Naive thymus-derived CD4-positive, alpha-beta T cell (primary cell): ENCODE measurements at regions not wholly inside any gene's neighbourhood (a gene's known extent, or its start where the extent isn't known, plus 50 kb on each side); places are given as distances from the start of the nearest gene placed in this dataset.

ENCODE experiments used
- ATAC-seq: fragments of 150-1000 bp; cut with Tn5 transposase; 2 replicates; pipeline ENCODE4 v1.10.0; 2021; ENCODE audit warnings: mild to moderate bottlenecking, moderate library complexity
- CTCF ChIA-PET: fragments of 350-600 bp; sonication (Branson Sonifier 250); formaldehyde crosslinking; loops from one replicate; lab custom pipeline; 2021; ENCODE audit warnings: antibody characterized with exemption; lab: Charles Lee
- POLR2A ChIA-PET: fragments of 350-600 bp; sonication (Branson Sonifier 250); formaldehyde crosslinking; loops from one replicate; lab custom pipeline; 2021; ENCODE audit warnings: antibody characterized with exemption, inconsistent platforms; lab: Charles Lee
- DNase-seq, 9 donors: peaks; one replicate each; pipeline versions ENCODE4 v3.0.0 to v3.0.0-alpha.2; 2020 to 2022; ENCODE audit warnings: mixed read lengths in 1 of 9
- H3K27ac ChIP-seq: one replicate; pipeline ENCODE4 v1.7.0; 2013; ENCODE audit warnings: mild to moderate bottlenecking, low read depth, low read length, moderate library complexity
- H3K27me3 ChIP-seq, 2 donors: one replicate each; pipeline ENCODE4 v1.7.0; 2013; ENCODE audit warnings: low read length in 2 of 2, mild to moderate bottlenecking in 2 of 2, moderate library complexity in 2 of 2; ENCODE audit not compliant: control insufficient read depth in 2 of 2, insufficient read depth in 2 of 2
- H3K36me3 ChIP-seq, 3 experiments: 1 replicate in 2 of 3; 2 replicates in 1 of 3; pipeline ENCODE4 v1.7.0; 2013; ENCODE audit warnings: low read length in 3 of 3, mild to moderate bottlenecking in 3 of 3, moderate library complexity in 1 of 3; ENCODE audit not compliant: insufficient read depth in 3 of 3, control insufficient read depth in 2 of 3
- H3K4me1 ChIP-seq, 2 donors: one replicate each; pipeline ENCODE4 v1.7.0; 2013; ENCODE audit warnings: low read length in 2 of 2, mild to moderate bottlenecking in 2 of 2, moderate library complexity in 1 of 2; ENCODE audit not compliant: control insufficient read depth in 2 of 2, insufficient read depth in 2 of 2
- H3K4me3 ChIP-seq: 2 replicates; pipeline ENCODE4 v1.7.0; 2013; ENCODE audit warnings: mild to moderate bottlenecking, low read length
- H3K9me3 ChIP-seq, 3 experiments: 1 replicate in 2 of 3; 2 replicates in 1 of 3; pipeline ENCODE4 v1.7.0; 2013; ENCODE audit warnings: low read length in 3 of 3; ENCODE audit not compliant: control insufficient read depth in 2 of 3
- H3K27ac Mint-ChIP-seq, 9 donors: one replicate each; pipeline ENCODE4 v1.8.0; 2020 to 2022; ENCODE audit warnings: mixed read lengths in 9 of 9, mild to moderate bottlenecking in 8 of 9, moderate library complexity in 5 of 9, inconsistent platforms in 2 of 9
- H3K27me3 Mint-ChIP-seq, 5 donors: one replicate each; pipeline ENCODE4 v1.8.0; 2021 to 2022; ENCODE audit warnings: mixed read lengths in 5 of 5, mild to moderate bottlenecking in 1 of 5
- H3K36me3 Mint-ChIP-seq, 5 donors: one replicate each; pipeline ENCODE4 v1.8.0; 2020 to 2022; ENCODE audit warnings: mixed read lengths in 5 of 5, mild to moderate bottlenecking in 3 of 5, inconsistent platforms in 1 of 5
- H3K4me1 Mint-ChIP-seq, 7 donors: one replicate each; pipeline ENCODE4 v1.8.0; 2020 to 2022; ENCODE audit warnings: mixed read lengths in 7 of 7, mild to moderate bottlenecking in 3 of 7, inconsistent platforms in 1 of 7
- H3K4me3 Mint-ChIP-seq, 10 donors: one replicate each; pipeline ENCODE4 v1.8.0; 2020 to 2022; ENCODE audit warnings: mild to moderate bottlenecking in 10 of 10, mixed read lengths in 10 of 10, moderate library complexity in 6 of 10, inconsistent platforms in 2 of 10
- H3K9me3 Mint-ChIP-seq, 11 donors: one replicate each; pipeline ENCODE4 v1.8.0; 2020 to 2022; ENCODE audit warnings: mixed read lengths in 11 of 11, mild to moderate bottlenecking in 4 of 11, inconsistent platforms in 1 of 11, moderate library complexity in 1 of 11
- intact Hi-C, 2 donors: fragments of 100-400 bp; cut with micrococcal nuclease; formaldehyde crosslinking; loops; one replicate each; pipeline ENCODE4 v1.15.1; 2023

GRCh38 chr3:3689601-3690375, 109.4 kb upstream of the LRRN1 start:
- no peaks in the 10 kb centered on the region for H3K4me1 ChIP-seq
- no peaks in the 10 kb centered on the region for H3K36me3 ChIP-seq
- no peaks in the 10 kb centered on the region for H3K4me1 Mint-ChIP-seq
- no peak for ATAC-seq
- H3K9me3 ChIP-seq = no peaks in the 10 kb centered on the region
- ChIA-PET CTCF (no interaction called here), POLR2A (no interaction called here)
- H3K27ac Mint-ChIP-seq = no peak overlapping the region
- no peak overlapping the region for H3K27ac ChIP-seq
- no peaks in the 10 kb centered on the region for H3K27me3 ChIP-seq
- DNase-seq = no peak
- H3K27me3 Mint-ChIP-seq = peaks cover 0 to 7% (median 0%) of the 10 kb centered on the region in 5 donors
- no peak overlapping the region for H3K4me3 ChIP-seq
- intact Hi-C loops = no loop called here
- no peaks in the 10 kb centered on the region for H3K36me3 Mint-ChIP-seq
- no peak overlapping the region for H3K4me3 Mint-ChIP-seq
- peaks cover 0 to 4% (median 0%) of the 10 kb centered on the region in 11 donors for H3K9me3 Mint-ChIP-seq

- H3K4me3 Mint-ChIP-seq = no peak overlapping the region
- DNase-seq (no peak), ATAC-seq (no peak)
- intact Hi-C loops = no loop called here
- H3K9me3 Mint-ChIP-seq = peaks cover 0 to 4% (median 0%) of the 10 kb centered on the region in 11 donors
- peaks cover 0 to 5% (median 0%) of the 10 kb centered on the region in 5 donors for H3K27me3 Mint-ChIP-seq
- no peaks in the 10 kb centered on the region for H3K36me3 Mint-ChIP-seq
- CTCF ChIA-PET = no interaction called here
- H3K27me3 ChIP-seq = no peaks in the 10 kb centered on the region
- no peaks in the 10 kb centered on the region for H3K4me1 ChIP-seq
- no peak overlapping the region for H3K27ac ChIP-seq
- H3K4me3 ChIP-seq = no peak overlapping the region
- no peaks in the 10 kb centered on the region for H3K9me3 ChIP-seq
- H3K4me1 Mint-ChIP-seq = no peaks in the 10 kb centered on the region
- POLR2A ChIA-PET = no interaction called here
- no peaks in the 10 kb centered on the region for H3K36me3 ChIP-seq
- no peak overlapping the region for H3K27ac Mint-ChIP-seq
Observed at GRCh38 chr3:3686907-3687648, 112.2 kb upstream of the LRRN1 start.

GRCh38 chr3:3685721-3686120, 113.5 kb upstream of the LRRN1 start:
- Mint-ChIP-seq H3K4me1 (no peaks in the 10 kb centered on the region), H3K36me3 (no peaks in the 10 kb centered on the region), H3K4me3 (no peak overlapping the region), H3K27ac (no peak overlapping the region), H3K27me3 (peaks cover 0 to 5% (median 0%) of the 10 kb centered on the region in 5 donors), H3K9me3 (peaks cover 0 to 4% (median 0%) of the 10 kb centered on the region in 11 donors)
- DNase-seq (no peak), ATAC-seq (no peak)
- Histone ChIP-seq H3K9me3 (no peaks in the 10 kb centered on the region), H3K36me3 (no peaks in the 10 kb centered on the region), H3K27ac (no peak overlapping the region), H3K4me3 (no peak overlapping the region), H3K27me3 (no peaks in the 10 kb centered on the region), H3K4me1 (no peaks in the 10 kb centered on the region)
- CTCF ChIA-PET = no interaction called here
- POLR2A ChIA-PET = no interaction called here
- intact Hi-C loops = no loop called here

- Histone ChIP-seq H3K36me3 (no peaks in the 10 kb centered on the region), H3K4me3 (no peak overlapping the region), H3K27me3 (no peaks in the 10 kb centered on the region), H3K27ac (no peak overlapping the region), H3K9me3 (no peaks in the 10 kb centered on the region), H3K4me1 (no peaks in the 10 kb centered on the region)
- ChIA-PET CTCF (no interaction called here), POLR2A (no interaction called here)
- Mint-ChIP-seq H3K27ac (no peak overlapping the region), H3K4me3 (no peak overlapping the region), H3K36me3 (peaks cover 0 to 2% (median 0%) of the 10 kb centered on the region in 5 donors), H3K4me1 (no peaks in the 10 kb centered on the region), H3K27me3 (peaks cover 0 to 5% (median 3%) of the 10 kb centered on the region in 5 donors), H3K9me3 (peaks cover 0 to 4% (median 0%) of the 10 kb centered on the region in 11 donors)
- ATAC-seq (no peak), DNase-seq (no peak)
- intact Hi-C loops = no loop called here
Observed at GRCh38 chr3:3683261-3683660, 116.0 kb upstream of the LRRN1 start.

GRCh38 chr3:3675801-3676200, 123.4 kb upstream of the LRRN1 start:
- H3K9me3 Mint-ChIP-seq = peaks cover 0 to 9% (median 4%) of the 10 kb centered on the region in 11 donors
- no peaks in the 10 kb centered on the region for H3K4me1 Mint-ChIP-seq
- ChIA-PET POLR2A (no interaction called here), CTCF (interaction anchor here (0.6 kb wide), 1 partner anchor 1487 kb away, joined by 3 read pairs; no protein-coding TSS in a partner anchor)
- no peak overlapping the region for H3K4me3 Mint-ChIP-seq
- H3K4me3 ChIP-seq = no peak overlapping the region
- peaks cover 0 to 3% (median 0%) of the 10 kb centered on the region in 5 donors for H3K27me3 Mint-ChIP-seq
- DNase-seq (no peak), ATAC-seq (no peak)
- no peak overlapping the region for H3K27ac Mint-ChIP-seq
- no peaks in the 10 kb centered on the region for H3K27me3 ChIP-seq
- peaks cover 0 to 7% (median 0%) of the 10 kb centered on the region in 5 donors for H3K36me3 Mint-ChIP-seq
- no peaks in the 10 kb centered on the region for H3K36me3 ChIP-seq
- no peaks in the 10 kb centered on the region for H3K4me1 ChIP-seq
- intact Hi-C loops = no loop called here
- H3K27ac ChIP-seq = no peak overlapping the region
- no peaks in the 10 kb centered on the region for H3K9me3 ChIP-seq

- no peak for DNase-seq
- intact Hi-C loops = no loop called here
Observed at GRCh38 chr3:3675186-3675585, 124.0 kb upstream of the LRRN1 start.

More at GRCh38 chr3:3675186-3675585, 124.0 kb upstream of the LRRN1 start:
- Histone ChIP-seq H3K4me1 (no peaks in the 10 kb centered on the region), H3K27me3 (no peaks in the 10 kb centered on the region), H3K9me3 (no peaks in the 10 kb centered on the region), H3K4me3 (no peak overlapping the region), H3K36me3 (no peaks in the 10 kb centered on the region), H3K27ac (no peak overlapping the region)
- Mint-ChIP-seq H3K36me3 (peaks cover 0 to 7% (median 0%) of the 10 kb centered on the region in 5 donors), H3K27me3 (peaks cover 0 to 3% (median 0%) of the 10 kb centered on the region in 5 donors), H3K4me3 (no peak overlapping the region), H3K9me3 (peaks cover 0 to 8% (median 4%) of the 10 kb centered on the region in 11 donors), H3K4me1 (no peaks in the 10 kb centered on the region), H3K27ac (no peak overlapping the region)
- POLR2A ChIA-PET = no interaction called here
- CTCF ChIA-PET = no interaction called here
- ATAC-seq = no peak
